ENCODE measurements at regions not wholly inside any gene's neighbourhood (a gene's known extent, or its start where the extent isn't known, plus 50 kb on each side); places are given as distances from the start of the nearest gene placed in this dataset.

GRCh38 chr10:9297580-9297979 lies 1243.1 kb downstream of the GATA3 start:
- 95% methylated on average over 3 of the region's 3 CpGs for WGBS (ENCODE audit: insufficient coverage)

GRCh38 chr10:9299966-9300365 lies 1245.5 kb downstream of the GATA3 start:
- 83% methylated on average over 2 of the region's 2 CpGs for WGBS (ENCODE audit: insufficient coverage)
- H3K9me3 Mint-ChIP-seq = no peaks in the 10 kb centered on the region
- TF ChIP-seq, protein P1, sequence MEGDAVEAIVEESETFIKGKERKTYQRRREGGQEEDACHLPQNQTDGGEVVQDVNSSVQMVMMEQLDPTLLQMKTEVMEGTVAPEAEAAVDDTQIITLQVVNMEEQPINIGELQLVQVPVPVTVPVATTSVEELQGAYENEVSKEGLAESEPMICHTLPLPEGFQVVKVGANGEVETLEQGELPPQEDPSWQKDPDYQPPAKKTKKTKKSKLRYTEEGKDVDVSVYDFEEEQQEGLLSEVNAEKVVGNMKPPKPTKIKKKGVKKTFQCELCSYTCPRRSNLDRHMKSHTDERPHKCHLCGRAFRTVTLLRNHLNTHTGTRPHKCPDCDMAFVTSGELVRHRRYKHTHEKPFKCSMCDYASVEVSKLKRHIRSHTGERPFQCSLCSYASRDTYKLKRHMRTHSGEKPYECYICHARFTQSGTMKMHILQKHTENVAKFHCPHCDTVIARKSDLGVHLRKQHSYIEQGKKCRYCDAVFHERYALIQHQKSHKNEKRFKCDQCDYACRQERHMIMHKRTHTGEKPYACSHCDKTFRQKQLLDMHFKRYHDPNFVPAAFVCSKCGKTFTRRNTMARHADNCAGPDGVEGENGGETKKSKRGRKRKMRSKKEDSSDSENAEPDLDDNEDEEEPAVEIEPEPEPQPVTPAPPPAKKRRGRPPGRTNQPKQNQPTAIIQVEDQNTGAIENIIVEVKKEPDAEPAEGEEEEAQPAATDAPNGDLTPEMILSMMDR (IDR thresholded peaks at IDR 0.05) = no peak

More at GRCh38 chr10:9297580-9297979, 1243.1 kb downstream of the GATA3 start:
- no peaks in the 10 kb centered on the region for H3K27me3 ChIP-seq (ENCODE audit: control insufficient read depth, insufficient read depth, low read length)
- Mint-ChIP-seq H3K4me1 (no peaks in the 10 kb centered on the region), H3K27ac (no peak overlapping the region), H3K9me3 (no peaks in the 10 kb centered on the region), H3K27me3 (ENCODE audit: low read depth in 2 of 2) (peaks cover 0 to 13% of the 10 kb centered on the region in 2 donors), H3K4me3 (no peak overlapping the region), H3K36me3 (no peaks in the 10 kb centered on the region)
- intact Hi-C loops (cut with micrococcal nuclease) = no loop called here
- no peaks in the 10 kb centered on the region for H3K36me3 ChIP-seq (ENCODE audit: control insufficient read depth, insufficient read depth, low read length)
- H3K27ac ChIP-seq (ENCODE audit: low read length) = no peak overlapping the region
- H3K4me3 ChIP-seq (ENCODE audit: low read length) = no peak overlapping the region
- no peak for DNase-seq
- TF ChIP-seq, protein P1 (IDR thresholded peaks at IDR 0.05) = no peak
- no peaks in the 10 kb centered on the region for H3K4me1 ChIP-seq (ENCODE audit: control insufficient read depth, insufficient read depth, low read length)
- no peaks in the 10 kb centered on the region for H3K9me3 ChIP-seq (ENCODE audit: control insufficient read depth, insufficient read depth, low read length)
- no peak for ATAC-seq

DNA sequence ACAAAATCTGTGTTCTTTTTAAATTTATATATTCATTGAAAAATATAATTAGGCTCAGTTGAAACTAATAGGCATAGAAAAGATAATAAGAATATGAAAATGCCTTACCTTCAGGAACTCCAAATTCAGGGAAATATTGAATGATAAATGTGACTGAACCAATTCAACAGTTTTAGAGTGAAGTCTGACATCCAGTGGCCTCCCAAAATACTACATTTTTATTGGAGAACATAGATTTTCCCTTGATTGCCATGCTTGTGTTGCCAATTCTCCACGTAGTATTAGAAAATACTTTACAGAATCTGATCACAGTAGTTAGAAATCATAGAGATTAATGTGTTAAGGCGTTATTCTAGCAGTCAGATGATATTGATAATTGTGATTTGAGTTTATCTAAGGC lies 1246.7 kb downstream of the GATA3 start:
- Mint-ChIP-seq H3K4me1 (no peaks in the 10 kb centered on the region), H3K4me3 (no peak overlapping the region), H3K9me3 (no peaks in the 10 kb centered on the region), H3K36me3 (no peaks in the 10 kb centered on the region), H3K27ac (no peak overlapping the region), H3K27me3 (ENCODE audit: low read depth in 2 of 2) (peaks cover 6 to 21% of the 10 kb centered on the region in 2 donors)
- TF ChIP-seq, protein P1 (IDR thresholded peaks at IDR 0.05) = no peak
- Histone ChIP-seq H3K4me3 (ENCODE audit: low read length) (no peak overlapping the region), H3K4me1 (ENCODE audit: control insufficient read depth, insufficient read depth, low read length) (no peaks in the 10 kb centered on the region), H3K27ac (ENCODE audit: low read length) (no peak overlapping the region), H3K36me3 (ENCODE audit: control insufficient read depth, insufficient read depth, low read length) (no peaks in the 10 kb centered on the region), H3K27me3 (ENCODE audit: control insufficient read depth, insufficient read depth, low read length) (no peaks in the 10 kb centered on the region), H3K9me3 (ENCODE audit: control insufficient read depth, insufficient read depth, low read length) (no peaks in the 10 kb centered on the region)
- no peak for DNase-seq
- intact Hi-C loops (cut with micrococcal nuclease) = loop anchor here (5.0 kb wide), 1 partner anchor 1774 kb away; no protein-coding TSS in a partner anchor
- ATAC-seq = no peak
- 78% methylated on average over 1 of the region's 2 CpGs for WGBS (ENCODE audit: insufficient coverage)

More at GRCh38 chr10:9299966-9300365, 1245.5 kb downstream of the GATA3 start:
- H3K27ac Mint-ChIP-seq = no peak overlapping the region
- H3K27me3 ChIP-seq (ENCODE audit: control insufficient read depth, insufficient read depth, low read length) = no peaks in the 10 kb centered on the region
- ATAC-seq = no peak
- peaks cover 5 to 17% of the 10 kb centered on the region in 2 donors for H3K27me3 Mint-ChIP-seq (ENCODE audit: low read depth in 2 of 2)
- H3K4me1 ChIP-seq (ENCODE audit: control insufficient read depth, insufficient read depth, low read length) = no peaks in the 10 kb centered on the region
- DNase-seq = no peak
- intact Hi-C loops (cut with micrococcal nuclease) = loop anchor here (5.0 kb wide), 1 partner anchor 1773 kb away; no protein-coding TSS in a partner anchor
- H3K9me3 ChIP-seq (ENCODE audit: control insufficient read depth, insufficient read depth, low read length) = no peaks in the 10 kb centered on the region
- no peak overlapping the region for H3K4me3 Mint-ChIP-seq
- no peak overlapping the region for H3K27ac ChIP-seq (ENCODE audit: low read length)
- H3K36me3 ChIP-seq (ENCODE audit: control insufficient read depth, insufficient read depth, low read length) = no peaks in the 10 kb centered on the region
- H3K4me1 Mint-ChIP-seq = no peaks in the 10 kb centered on the region
- H3K36me3 Mint-ChIP-seq = no peaks in the 10 kb centered on the region
- H3K4me3 ChIP-seq (ENCODE audit: low read length) = no peak overlapping the region

DNA sequence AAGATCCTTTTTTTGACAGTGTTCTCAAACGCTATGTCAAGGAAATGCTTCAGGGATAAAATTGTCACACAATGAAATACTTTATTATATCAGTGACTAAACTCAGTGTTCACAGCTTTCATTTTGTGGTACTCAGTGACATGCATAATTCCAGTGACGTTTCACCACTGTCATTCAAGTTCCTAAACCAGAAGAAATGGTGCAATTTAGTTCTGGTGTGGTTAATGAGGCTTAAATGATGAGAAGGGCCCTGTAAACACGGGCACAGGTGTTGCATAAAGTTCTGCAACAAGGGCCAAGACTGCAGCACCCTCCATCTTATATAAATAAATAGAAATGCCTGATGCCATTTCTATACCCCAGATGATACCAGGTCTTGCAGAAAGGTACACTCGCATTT lies 1247.1 kb downstream of the GATA3 start:
- no peak for DNase-seq
- WGBS (ENCODE audit: insufficient coverage) = 66% methylated on average over 4 of the region's 4 CpGs
- Histone ChIP-seq H3K9me3 (ENCODE audit: control insufficient read depth, insufficient read depth, low read length) (no peaks in the 10 kb centered on the region), H3K27me3 (ENCODE audit: control insufficient read depth, insufficient read depth, low read length) (no peaks in the 10 kb centered on the region), H3K4me3 (ENCODE audit: low read length) (no peak overlapping the region), H3K4me1 (ENCODE audit: control insufficient read depth, insufficient read depth, low read length) (no peaks in the 10 kb centered on the region), H3K36me3 (ENCODE audit: control insufficient read depth, insufficient read depth, low read length) (no peaks in the 10 kb centered on the region), H3K27ac (ENCODE audit: low read length) (no peak overlapping the region)
- TF ChIP-seq, protein P1 (IDR thresholded peaks at IDR 0.05) = no peak
- H3K9me3 Mint-ChIP-seq = no peaks in the 10 kb centered on the region
- no peak overlapping the region for H3K27ac Mint-ChIP-seq
- H3K27me3 Mint-ChIP-seq (ENCODE audit: low read depth in 2 of 2) = peaks cover 6 to 17% of the 10 kb centered on the region in 2 donors
- no peaks in the 10 kb centered on the region for H3K36me3 Mint-ChIP-seq
- H3K4me3 Mint-ChIP-seq = no peak overlapping the region
- intact Hi-C loops (cut with micrococcal nuclease) = loop anchor here (5.0 kb wide), 1 partner anchor 1774 kb away; no protein-coding TSS in a partner anchor
- ATAC-seq = peak in 1 of 3 donors; percentile 52
- H3K4me1 Mint-ChIP-seq = no peaks in the 10 kb centered on the region
